Calu3 (cell line): ENCODE measurements at regions not wholly inside any gene's neighbourhood (a gene's known extent, or its start where the extent isn't known, plus 50 kb on each side); places are given as distances from the start of the nearest gene placed in this dataset.

Source experiments
- BruUV-seq: library from RNA; stranded (reverse); fragments of 400-500 nt; replicated peaks from 2 replicates; lab custom pipeline; 2021; lab: Mats Ljungman, UMichigan
- CTCF ChIA-PET: fragments of 300-600 bp; sonication (Branson Sonifier 250); formaldehyde crosslinking; loops from one replicate; lab custom pipeline; 2022; ENCODE audit warnings: antibody characterized with exemption; lab: Charles Lee
- DNase-seq: peaks from one replicate; pipeline ENCODE4 v3.0.0; 2022
- H3K27ac Mint-ChIP-seq: one replicate; pipeline ENCODE4 v1.8.0; 2022; ENCODE audit warnings: mixed read lengths; ENCODE audit not compliant: unreplicated experiment
- H3K27me3 Mint-ChIP-seq: one replicate; pipeline ENCODE4 v1.8.0; 2022; ENCODE audit warnings: mixed read lengths; ENCODE audit not compliant: unreplicated experiment
- H3K36me3 Mint-ChIP-seq: one replicate; pipeline ENCODE4 v1.8.0; 2022; ENCODE audit warnings: mild to moderate bottlenecking, moderate library complexity, mixed read lengths; ENCODE audit not compliant: insufficient read depth, unreplicated experiment
- H3K4me1 Mint-ChIP-seq: one replicate; pipeline ENCODE4 v1.8.0; 2022; ENCODE audit warnings: mild to moderate bottlenecking, low read depth, mixed read lengths; ENCODE audit not compliant: unreplicated experiment
- H3K4me3 Mint-ChIP-seq: one replicate; pipeline ENCODE4 v1.8.0; 2022; ENCODE audit warnings: mild to moderate bottlenecking, low read depth, moderate library complexity, mixed read lengths; ENCODE audit not compliant: unreplicated experiment
- H3K9me3 Mint-ChIP-seq: one replicate; pipeline ENCODE4 v1.8.0; 2022; ENCODE audit warnings: low read depth, mixed read lengths; ENCODE audit not compliant: unreplicated experiment
- intact Hi-C: fragments of 100-400 bp; cut with micrococcal nuclease; formaldehyde crosslinking; loops from one replicate; pipeline ENCODE4 v1.10.0; 2022; ENCODE audit not compliant: unreplicated experiment
- TF ChIP-seq, protein P1 (sequence below): fragments of 200-600 bp; IDR thresholded peaks from one replicate; pipeline ENCODE4 v1.8.0; 2022; ENCODE audit warnings: antibody characterized with exemption; ENCODE audit not compliant: unreplicated experiment

DNA sequence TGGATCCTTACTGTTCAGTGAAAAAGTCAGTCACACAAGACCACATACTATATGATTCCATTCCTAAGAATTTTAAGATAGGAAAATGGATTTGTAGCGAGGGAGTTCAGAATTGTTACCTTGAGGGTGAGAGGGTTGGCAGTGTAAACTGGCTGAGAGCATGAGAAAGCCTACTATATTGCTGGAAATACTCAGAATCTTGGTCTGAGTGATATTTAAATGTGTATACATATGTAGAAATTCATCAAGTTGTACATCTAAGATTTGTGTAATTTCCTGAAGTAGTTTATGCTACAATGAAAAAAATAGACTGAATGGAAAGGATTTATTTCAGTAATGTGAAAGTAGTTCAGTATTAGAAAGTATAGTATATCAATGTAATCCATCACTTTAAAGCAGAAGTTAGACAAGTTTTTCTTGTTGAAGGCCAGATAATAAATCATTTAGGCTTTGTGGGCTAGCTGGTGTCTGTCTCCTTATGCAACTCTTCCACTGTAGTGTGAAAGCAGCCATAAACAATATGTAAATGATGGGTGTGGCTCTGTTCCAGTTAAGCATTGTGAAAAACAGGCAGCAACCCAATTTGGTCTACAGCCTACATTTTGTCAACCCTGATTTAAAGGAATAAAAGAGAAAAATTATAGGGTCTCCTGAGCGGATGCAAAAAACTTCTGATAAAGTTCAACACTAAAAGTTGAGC is 127.2 kb upstream of the THY1 start:
- CTCF ChIA-PET: interaction anchor here (0.6 kb wide), 1 partner anchor 17 kb away, joined by 4 read pairs; no protein-coding TSS in a partner anchor
- Mint-ChIP-seq H3K27me3 (no peaks in the 10 kb centered on the region), H3K9me3 (no peaks in the 10 kb centered on the region), H3K27ac (no peak overlapping the region), H3K4me3 (no peak overlapping the region), H3K4me1 (no peaks in the 10 kb centered on the region), H3K36me3 (no peaks in the 10 kb centered on the region)
- no TSS peak for BruUV-seq
- intact Hi-C loops: no loop called here
- no peak for DNase-seq
- TF ChIP-seq, protein P1, sequence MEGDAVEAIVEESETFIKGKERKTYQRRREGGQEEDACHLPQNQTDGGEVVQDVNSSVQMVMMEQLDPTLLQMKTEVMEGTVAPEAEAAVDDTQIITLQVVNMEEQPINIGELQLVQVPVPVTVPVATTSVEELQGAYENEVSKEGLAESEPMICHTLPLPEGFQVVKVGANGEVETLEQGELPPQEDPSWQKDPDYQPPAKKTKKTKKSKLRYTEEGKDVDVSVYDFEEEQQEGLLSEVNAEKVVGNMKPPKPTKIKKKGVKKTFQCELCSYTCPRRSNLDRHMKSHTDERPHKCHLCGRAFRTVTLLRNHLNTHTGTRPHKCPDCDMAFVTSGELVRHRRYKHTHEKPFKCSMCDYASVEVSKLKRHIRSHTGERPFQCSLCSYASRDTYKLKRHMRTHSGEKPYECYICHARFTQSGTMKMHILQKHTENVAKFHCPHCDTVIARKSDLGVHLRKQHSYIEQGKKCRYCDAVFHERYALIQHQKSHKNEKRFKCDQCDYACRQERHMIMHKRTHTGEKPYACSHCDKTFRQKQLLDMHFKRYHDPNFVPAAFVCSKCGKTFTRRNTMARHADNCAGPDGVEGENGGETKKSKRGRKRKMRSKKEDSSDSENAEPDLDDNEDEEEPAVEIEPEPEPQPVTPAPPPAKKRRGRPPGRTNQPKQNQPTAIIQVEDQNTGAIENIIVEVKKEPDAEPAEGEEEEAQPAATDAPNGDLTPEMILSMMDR: no peak

DNA sequence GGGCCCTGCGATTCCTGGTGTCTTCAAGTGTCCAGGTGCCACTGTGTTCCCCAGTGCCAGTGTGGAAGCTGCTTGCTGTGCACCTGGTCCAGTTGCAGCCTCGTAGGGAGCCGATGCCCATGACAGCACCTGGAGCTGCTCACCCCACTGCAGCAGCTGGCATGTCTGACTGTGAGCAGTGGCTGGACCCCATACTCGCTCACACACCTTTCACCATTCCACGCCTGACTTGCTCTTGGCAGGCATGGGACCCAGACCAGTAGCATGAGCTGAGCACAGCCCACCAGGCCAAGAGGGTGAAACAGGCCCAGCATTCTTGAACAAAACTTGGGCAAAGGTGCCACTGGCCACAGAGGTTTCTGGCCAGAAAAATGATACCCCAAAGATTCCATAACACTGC is 124.5 kb upstream of the THY1 start:
- CTCF ChIA-PET: no interaction called here

DNA sequence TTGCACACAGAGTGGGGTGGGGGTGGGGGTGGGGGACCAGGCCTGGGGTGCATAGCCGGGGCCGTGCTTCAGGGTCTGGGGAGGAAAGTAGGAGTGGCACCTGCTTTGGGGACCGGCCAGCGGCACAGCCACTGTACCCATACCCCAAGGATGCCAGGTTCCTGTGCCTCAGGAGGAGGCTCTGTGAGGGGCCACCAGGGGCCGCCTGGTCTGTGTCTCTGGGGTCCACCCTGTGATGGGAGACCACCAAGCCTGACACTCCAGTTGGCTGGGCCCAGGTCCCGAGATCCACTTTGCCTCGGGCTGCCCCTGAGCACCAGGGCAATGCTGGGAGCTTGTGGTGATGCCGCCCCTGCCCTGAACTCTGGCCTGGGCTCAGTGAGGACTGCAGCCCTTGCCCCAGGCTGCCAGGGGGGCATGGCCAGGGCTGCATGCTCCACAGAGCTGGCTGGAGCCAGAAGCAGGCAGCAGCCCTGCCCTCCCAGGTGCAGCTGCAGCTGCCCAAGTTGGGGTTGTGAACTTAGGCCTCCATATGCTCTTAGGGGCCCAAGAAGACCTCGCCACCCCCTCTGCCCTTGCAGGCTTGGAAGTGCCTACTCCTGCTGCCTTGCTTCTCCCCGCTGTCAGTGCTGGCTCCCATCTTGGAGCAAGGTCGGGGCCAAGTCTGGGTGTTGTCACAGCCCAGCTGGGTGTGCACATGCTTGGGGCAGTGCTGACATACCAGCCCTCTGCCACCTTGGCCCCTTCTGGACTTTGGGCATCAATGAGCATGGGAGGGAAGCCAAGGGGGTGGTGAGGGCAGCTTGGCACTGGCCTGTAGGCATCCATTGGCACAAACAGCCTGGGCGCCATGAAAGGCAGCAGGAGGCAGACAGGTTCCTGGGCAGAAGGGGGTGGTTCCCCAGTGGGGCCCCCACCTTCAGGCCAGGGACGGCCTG is 123.3 kb upstream of the THY1 start:
- TF ChIP-seq, protein P1: no peak
- BruUV-seq: no TSS peak
- H3K4me1 Mint-ChIP-seq: no peaks in the 10 kb centered on the region
- H3K27me3 Mint-ChIP-seq: no peaks in the 10 kb centered on the region
- H3K36me3 Mint-ChIP-seq: no peaks in the 10 kb centered on the region
- CTCF ChIA-PET: interaction anchor here (1.3 kb wide), 1 partner anchor 12 kb away, joined by 3 read pairs; no protein-coding TSS in a partner anchor
- intact Hi-C loops: no loop called here
- no peak for DNase-seq
- no peak overlapping the region for H3K27ac Mint-ChIP-seq
- H3K4me3 Mint-ChIP-seq: no peak overlapping the region
- H3K9me3 Mint-ChIP-seq: no peaks in the 10 kb centered on the region

More for the DNA sequence above, 124.5 kb upstream of the THY1 start:
- Mint-ChIP-seq H3K4me3 (no peak overlapping the region), H3K4me1 (no peaks in the 10 kb centered on the region), H3K36me3 (no peaks in the 10 kb centered on the region), H3K27me3 (no peaks in the 10 kb centered on the region), H3K9me3 (no peaks in the 10 kb centered on the region), H3K27ac (no peak overlapping the region)
- DNase-seq: no peak
- BruUV-seq: no TSS peak
- TF ChIP-seq, protein P1: no peak
- intact Hi-C loops: no loop called here

DNA sequence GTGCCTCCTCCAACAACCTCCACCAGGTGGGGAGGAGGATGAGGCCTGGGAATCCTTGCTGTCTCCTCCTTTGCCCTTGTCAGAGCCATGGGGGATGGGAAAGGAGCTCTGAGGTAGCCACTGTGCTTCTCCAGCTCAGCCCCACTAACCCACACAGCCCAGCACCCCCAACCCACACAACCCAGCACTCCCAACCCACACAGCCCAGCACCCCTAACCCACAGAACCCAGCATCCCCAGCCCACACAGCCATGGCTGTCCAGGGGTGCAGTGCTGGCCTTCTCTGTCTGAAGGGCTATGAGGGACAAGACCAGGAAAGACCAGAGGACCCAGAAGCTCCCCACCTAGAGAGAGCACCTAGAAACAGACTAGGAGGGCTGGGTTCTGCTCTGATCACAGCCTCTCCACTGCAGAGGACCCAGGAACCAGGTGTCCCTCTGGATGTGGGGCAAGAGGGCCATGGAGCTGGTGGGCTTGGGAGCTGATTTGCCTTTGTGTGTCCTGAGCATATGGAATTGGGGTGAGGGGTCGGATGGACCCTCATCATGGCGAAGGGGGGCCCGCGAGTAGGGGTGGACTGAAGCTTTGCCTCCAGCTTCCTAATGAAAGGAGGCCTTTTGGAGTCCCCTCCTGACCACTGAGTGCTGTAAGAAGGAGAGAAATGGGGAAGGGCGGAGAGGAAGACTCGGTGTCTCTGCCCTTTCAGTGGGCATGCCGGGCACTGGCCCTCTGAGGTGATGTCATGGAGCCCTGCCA is 117.6 kb upstream of the THY1 start:
- TF ChIP-seq, protein P1: no peak
- H3K27me3 Mint-ChIP-seq: no peaks in the 10 kb centered on the region
- intact Hi-C loops: no loop called here
- CTCF ChIA-PET: no interaction called here
- BruUV-seq: no TSS peak
- no peaks in the 10 kb centered on the region for H3K4me1 Mint-ChIP-seq
- no peaks in the 10 kb centered on the region for H3K36me3 Mint-ChIP-seq
- no peak overlapping the region for H3K4me3 Mint-ChIP-seq
- no peaks in the 10 kb centered on the region for H3K9me3 Mint-ChIP-seq
- no peak for DNase-seq
- H3K27ac Mint-ChIP-seq: no peak overlapping the region
